B cell (primary cell): ENCODE measurements at regions not wholly inside any gene's neighbourhood (a gene's known extent, or its start where the extent isn't known, plus 50 kb on each side); places are given as distances from the start of the nearest gene placed in this dataset.

ENCODE experiments used
- ATAC-seq: fragments of 200-7000 bp; cut with Tn5 transposase; one replicate; pipeline ENCODE4 v1.10.0; 2021; ENCODE audit warnings: low read depth, mild to moderate bottlenecking, moderate number of reproducible peaks, moderate library complexity
- CTCF ChIA-PET: fragments of 350-600 bp; sonication (Branson Sonifier 250); formaldehyde crosslinking; loops from one replicate; lab custom pipeline; 2021; ENCODE audit warnings: antibody characterized with exemption, inconsistent platforms; lab: Charles Lee
- POLR2A ChIA-PET: fragments of 350-600 bp; sonication (Branson Sonifier 250); formaldehyde crosslinking; loops from one replicate; lab custom pipeline; 2021; ENCODE audit warnings: antibody characterized with exemption; lab: Charles Lee
- DNase-seq: peaks from one replicate; pipeline ENCODE4 v3.0.0; 2013
- H2AFZ ChIP-seq: 2 replicates; pipeline ENCODE4 v1.6.1; 2012; ENCODE audit warnings: mild to moderate bottlenecking, low read depth, low read length; ENCODE audit not compliant: insufficient read depth, poor library complexity, severe bottlenecking
- H3K27ac ChIP-seq, 2 donors: 1 replicate in 1 of 2; 2 replicates in 1 of 2; pipeline ENCODE4 v1.5.1; 2012 to 2013; ENCODE audit warnings: low read length in 2 of 2, mild to moderate bottlenecking in 2 of 2, moderate library complexity in 1 of 2
- H3K27me3 ChIP-seq, 4 experiments: fragments of 200-600 bp in 1 of 4; sonication (generic) in 1 of 4; replicated peaks in 1 of 4; 1 replicate in 2 of 4; 2 replicates in 2 of 4; pipeline versions ENCODE4 v1.6.1 to v1.7.0; 2013 to 2016; ENCODE audit warnings: low read length in 3 of 4, mild to moderate bottlenecking in 2 of 4, mixed read lengths in 1 of 4, moderate library complexity in 1 of 4; ENCODE audit not compliant: insufficient read depth in 4 of 4, control insufficient read depth in 3 of 4; ENCODE audit errors: control extremely low read depth in 1 of 4
- H3K36me3 ChIP-seq, 2 experiments: replicated peaks in 1 of 2; 1 replicate in 1 of 2; 2 replicates in 1 of 2; pipeline versions ENCODE4 v1.6.1 to v1.7.1; 2013; ENCODE audit warnings: low read length in 1 of 2; ENCODE audit not compliant: insufficient read depth in 2 of 2, control insufficient read depth in 1 of 2; ENCODE audit errors: control extremely low read depth in 1 of 2, extremely low read depth in 1 of 2
- H3K4me1 ChIP-seq, 2 donors: fragments of 200-600 bp in 1 of 2; sonication (generic) in 1 of 2; 1 replicate in 1 of 2; 2 replicates in 1 of 2; pipeline versions ENCODE4 v1.5.1 to v1.6.1; 2013 to 2017; ENCODE audit warnings: low read length in 2 of 2; ENCODE audit not compliant: control insufficient read depth in 2 of 2, insufficient read depth in 2 of 2
- H3K4me2 ChIP-seq: replicated peaks from 2 replicates; pipeline ENCODE3; 2012; ENCODE audit warnings: mild to moderate bottlenecking, low read depth, low read length; ENCODE audit not compliant: poor library complexity, severe bottlenecking
- H3K4me3 ChIP-seq, 5 experiments: fragments of 200-600 bp in 1 of 5; sonication (generic) in 1 of 5; 1 replicate in 3 of 5; 2 replicates in 2 of 5; pipeline versions ENCODE4 v1.5.1 to v1.7.0; 2011 to 2016; ENCODE audit warnings: low read length in 4 of 5, mild to moderate bottlenecking in 4 of 5, low read depth in 2 of 5, control low read depth in 1 of 5, moderate library complexity in 1 of 5; ENCODE audit not compliant: insufficient read depth in 1 of 5; ENCODE audit errors: control extremely low read depth in 1 of 5, extremely low read depth in 1 of 5
- H3K79me2 ChIP-seq: fragments of 200-600 bp; sonication (generic); one replicate; pipeline ENCODE4 v1.6.0; 2016; ENCODE audit warnings: low read length; ENCODE audit not compliant: control insufficient read depth, insufficient read depth
- H3K9ac ChIP-seq: fragments of 200-600 bp; sonication (generic); 2 replicates; pipeline ENCODE4 v1.6.1; 2017; ENCODE audit warnings: mild to moderate bottlenecking, low read length, moderate library complexity
- H3K9me3 ChIP-seq, 3 donors: one replicate each; pipeline versions ENCODE4 v1.6.1 to v1.7.1; 2013; ENCODE audit warnings: low read length in 2 of 3; ENCODE audit not compliant: control insufficient read depth in 2 of 3, insufficient read depth in 1 of 3; ENCODE audit errors: control extremely low read depth in 1 of 3
- H4K20me1 ChIP-seq: 2 replicates; pipeline ENCODE4 v1.6.0; 2012; ENCODE audit warnings: mild to moderate bottlenecking, low read length; ENCODE audit not compliant: insufficient read depth, control insufficient read depth, poor library complexity, severe bottlenecking
- H3K27ac Mint-ChIP-seq: one replicate; pipeline ENCODE4 v1.8.0; 2021; ENCODE audit warnings: mixed read lengths
- H3K27me3 Mint-ChIP-seq: one replicate; pipeline ENCODE4 v1.8.0; 2021; ENCODE audit warnings: mixed read lengths
- H3K4me1 Mint-ChIP-seq: one replicate; pipeline ENCODE4 v1.8.0; 2021; ENCODE audit warnings: mixed read lengths
- H3K4me3 Mint-ChIP-seq: one replicate; pipeline ENCODE4 v1.8.0; 2021; ENCODE audit warnings: mixed read lengths
- H3K9me3 Mint-ChIP-seq: one replicate; pipeline ENCODE4 v1.8.0; 2022; ENCODE audit warnings: mixed read lengths; ENCODE audit not compliant: insufficient read depth
- CTCF ChIP-seq: fragments of 200-600 bp; IDR thresholded peaks from one replicate; pipeline ENCODE4 v1.8.0; 2022; ENCODE audit warnings: antibody characterized with exemption, mild to moderate bottlenecking
- EZH2 ChIP-seq: IDR thresholded peaks from 2 replicates; pipeline ENCODE4 v1.6.1; 2012; ENCODE audit warnings: borderline replicate concordance, low read depth, mild to moderate bottlenecking, moderate library complexity, low read length; ENCODE audit not compliant: insufficient read depth, poor library complexity, severe bottlenecking
- WGBS: methylation state at CpG from one replicate; pipeline ENCODE4 v1.1.5; 2013; ENCODE audit warnings: missing lambda C conversion rate; ENCODE audit not compliant: insufficient coverage; 5-methylcytosine and 5-hydroxymethylcytosine counted together
- intact Hi-C: fragments of 100-400 bp; cut with micrococcal nuclease; formaldehyde crosslinking; loops from one replicate; pipeline ENCODE4 v1.10.0; 2022

GRCh38 chr3:161744366-161744765 lies 247.8 kb downstream of the OTOL1 start:
- Histone ChIP-seq H4K20me1 (no peaks in the 10 kb centered on the region), H3K4me2 (no peak overlapping the region), H3K27ac (no peak overlapping the region), H2AFZ (no peak overlapping the region), H3K4me3 (no peak overlapping the region), H3K4me1 (no peaks in the 10 kb centered on the region), H3K9me3 (no peaks in the 10 kb centered on the region), H3K9ac (no peak overlapping the region), H3K36me3 (no peaks in the 10 kb centered on the region), H3K27me3 (no peaks in the 10 kb centered on the region), H3K79me2 (no peaks in the 10 kb centered on the region)
- ChIA-PET CTCF (interaction anchor here (0.6 kb wide), 1 partner anchor 617 kb away, joined by 4 read pairs; no protein-coding TSS in a partner anchor), POLR2A (no interaction called here)
- no peak overlapping the region for H3K27ac Mint-ChIP-seq
- intact Hi-C loops: no loop called here
- ATAC-seq (no peak), DNase-seq (no peak)
- peaks cover 2% of the 10 kb centered on the region for H3K9me3 Mint-ChIP-seq
- no peak for TF ChIP-seq CTCF
- no peak for TF ChIP-seq EZH2
- H3K4me1 Mint-ChIP-seq: no peaks in the 10 kb centered on the region
- whole genome bisulfite sequencing: no CpG with 5 or more reads among the region's 4 CpGs
- no peaks in the 10 kb centered on the region for H3K27me3 Mint-ChIP-seq
- H3K4me3 Mint-ChIP-seq: no peak overlapping the region

DNA sequence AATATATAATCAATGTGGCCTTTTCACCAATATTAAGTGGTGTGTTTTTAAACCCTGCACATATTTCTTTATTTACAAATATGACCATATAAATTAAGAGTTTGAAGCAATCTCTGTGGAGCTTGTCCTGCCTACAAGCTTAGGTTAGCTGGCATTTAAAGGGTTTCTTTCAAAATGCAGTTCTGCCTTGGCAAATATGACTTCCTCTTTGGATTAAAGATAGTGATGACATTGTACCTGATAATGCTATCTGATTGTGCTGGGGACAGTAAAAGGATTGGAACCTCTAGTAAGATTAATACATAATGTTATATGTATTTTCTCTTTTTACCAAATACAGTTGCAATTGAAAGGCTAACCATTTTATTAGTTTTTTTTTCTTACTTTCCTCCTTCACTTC lies 249.1 kb downstream of the OTOL1 start:
- Mint-ChIP-seq H3K4me3 (no peak overlapping the region), H3K9me3 (peaks cover 2% of the 10 kb centered on the region), H3K27me3 (no peaks in the 10 kb centered on the region), H3K4me1 (no peaks in the 10 kb centered on the region), H3K27ac (no peak overlapping the region)
- DNase-seq (no peak), ATAC-seq (no peak)
- Histone ChIP-seq H3K27me3 (no peaks in the 10 kb centered on the region), H3K4me2 (no peak overlapping the region), H3K4me3 (no peak overlapping the region), H3K27ac (no peak overlapping the region), H2AFZ (no peak overlapping the region), H3K36me3 (no peaks in the 10 kb centered on the region), H3K79me2 (no peaks in the 10 kb centered on the region), H3K4me1 (no peaks in the 10 kb centered on the region), H4K20me1 (no peaks in the 10 kb centered on the region), H3K9ac (no peak overlapping the region), H3K9me3 (no peaks in the 10 kb centered on the region)
- intact Hi-C loops: no loop called here
- ChIA-PET CTCF (no interaction called here), POLR2A (no interaction called here)
- no peak for TF ChIP-seq CTCF
- no peak for TF ChIP-seq EZH2
